Activated CD4-positive, alpha-beta T cell treated with anti-CD3 and anti-CD28 coated beads, Interleukin-2, Interleukin-6, amounts not matched to agents 100 ng/mL and 50 ng/mL, durations not matched to agents 16 hours and 8 hours (primary cell): ENCODE measurements at regions not wholly inside any gene's neighbourhood (a gene's known extent, or its start where the extent isn't known, plus 50 kb on each side); places are given as distances from the start of the nearest gene placed in this dataset.

Experiments used
- DNase-seq: peaks from one replicate; pipeline ENCODE4 v3.0.0-alpha.2; 2020

DNA sequence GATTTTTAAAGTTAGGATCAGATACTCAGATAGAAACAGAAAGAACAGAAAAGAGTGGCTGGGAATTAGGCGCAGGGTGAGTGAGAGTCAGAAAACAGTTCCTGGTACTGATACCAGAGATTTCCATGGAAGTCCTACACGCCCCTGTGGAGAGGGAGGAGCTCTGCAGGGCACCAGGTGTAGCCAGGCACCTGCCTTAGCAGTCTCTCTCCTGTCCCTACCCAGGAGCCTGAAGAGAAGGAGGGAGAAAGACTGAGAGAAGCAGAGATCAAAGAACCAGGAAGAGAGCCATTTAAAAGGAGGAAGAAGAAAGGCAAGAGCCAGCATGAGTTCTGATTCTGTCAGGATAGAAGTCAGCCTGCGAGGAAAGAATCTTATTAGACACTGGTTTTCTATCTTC, 65.0 kb downstream of the CBLN1 start:
- DNase-seq, result no peak

DNA sequence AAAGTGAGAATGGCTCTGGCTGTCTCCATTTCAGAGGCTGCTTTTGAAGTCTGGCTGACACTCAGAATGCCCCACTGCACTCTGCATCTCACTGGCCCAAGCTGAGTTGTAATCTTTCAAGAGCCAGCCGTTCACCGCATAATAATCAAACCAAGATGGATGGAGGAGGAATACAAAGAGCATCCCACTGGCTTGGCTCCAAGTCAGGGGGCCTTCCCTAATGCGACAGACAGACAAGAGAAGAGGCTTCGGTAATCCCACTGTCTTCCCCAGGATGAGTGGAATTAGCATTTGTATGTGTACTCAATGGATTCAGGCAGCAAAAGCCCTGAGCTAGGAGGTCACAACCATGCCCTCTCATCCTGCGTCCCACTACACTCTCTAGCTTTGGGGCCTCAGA, 68.0 kb downstream of the CBLN1 start:
- no peak for DNase-seq

GRCh38 chr16:49204191-49204590, 77.4 kb downstream of the CBLN1 start:
- no peak for DNase-seq

DNA sequence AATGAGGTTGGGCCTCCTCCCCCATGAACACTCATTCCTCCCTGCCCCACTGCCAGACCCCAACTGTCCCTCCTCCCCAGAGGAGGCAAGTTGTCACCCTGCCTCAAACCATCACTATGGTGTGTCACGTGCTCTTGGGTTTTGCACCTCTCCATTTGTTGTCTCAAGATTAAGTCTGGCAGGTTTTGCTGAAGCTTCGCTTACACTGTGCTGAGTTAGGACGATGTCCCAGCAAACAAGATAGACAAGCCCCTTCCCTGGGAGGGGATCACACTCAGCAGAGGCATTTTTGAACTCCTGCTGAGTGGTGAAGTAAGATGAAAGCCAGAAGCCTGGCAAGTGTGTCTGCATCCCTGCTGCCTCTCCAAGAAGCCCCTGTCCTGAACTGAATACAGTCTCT, 78.3 kb downstream of the CBLN1 start:
- no peak for DNase-seq

- no peak for DNase-seq
These were observed 80.5 kb downstream of the CBLN1 start for GRCh38 chr16:49201118-49201517.

GRCh38 chr16:49200223-49200820, 81.3 kb downstream of the CBLN1 start:
- no peak for DNase-seq

GRCh38 chr16:49195237-49195548, 86.4 kb downstream of the CBLN1 start:
- no peak for DNase-seq

DNA sequence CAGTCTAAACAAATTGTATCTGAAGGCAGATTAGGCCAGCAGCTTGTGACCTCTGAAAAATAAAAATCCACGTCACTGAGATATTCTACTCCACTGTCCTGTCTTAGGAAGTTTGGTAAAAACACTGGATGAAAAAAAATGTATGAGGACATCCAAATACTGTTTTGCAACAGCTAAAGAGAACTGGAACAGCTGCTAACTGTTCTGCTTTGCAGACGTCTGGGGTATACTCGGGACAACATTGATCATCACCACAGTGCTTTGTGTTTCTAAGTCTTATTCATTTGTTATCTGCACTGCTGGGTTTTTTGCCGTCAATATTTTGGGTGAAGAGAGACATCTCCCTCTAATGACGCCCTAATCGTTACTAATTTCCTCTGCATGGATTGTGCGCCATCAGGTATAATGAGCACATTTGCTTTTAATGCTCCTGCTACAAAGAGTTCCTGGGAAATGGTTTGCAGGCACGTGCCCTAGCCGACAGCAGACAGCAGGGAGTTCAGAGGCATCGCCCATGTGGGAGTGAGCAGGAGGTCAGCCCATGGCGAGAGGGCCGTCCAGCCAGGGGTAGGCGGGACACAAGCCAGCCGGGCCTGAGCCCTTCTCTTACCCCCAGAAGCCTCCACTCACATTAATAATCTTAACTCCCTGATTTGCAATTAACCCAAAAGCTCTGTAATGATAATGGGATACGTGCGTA, 87.0 kb downstream of the CBLN1 start:
- DNase-seq, result no peak

GRCh38 chr16:49193596-49193995, 88.0 kb downstream of the CBLN1 start:
- no peak for DNase-seq

GRCh38 chr16:49189286-49189685, 92.4 kb downstream of the CBLN1 start:
- no peak for DNase-seq

GRCh38 chr16:49183911-49184310, 97.7 kb downstream of the CBLN1 start:
- DNase-seq, result peak; percentile 11

- DNase-seq, result no peak
These were observed 99.7 kb downstream of the CBLN1 start for GRCh38 chr16:49181791-49182518.

DNA sequence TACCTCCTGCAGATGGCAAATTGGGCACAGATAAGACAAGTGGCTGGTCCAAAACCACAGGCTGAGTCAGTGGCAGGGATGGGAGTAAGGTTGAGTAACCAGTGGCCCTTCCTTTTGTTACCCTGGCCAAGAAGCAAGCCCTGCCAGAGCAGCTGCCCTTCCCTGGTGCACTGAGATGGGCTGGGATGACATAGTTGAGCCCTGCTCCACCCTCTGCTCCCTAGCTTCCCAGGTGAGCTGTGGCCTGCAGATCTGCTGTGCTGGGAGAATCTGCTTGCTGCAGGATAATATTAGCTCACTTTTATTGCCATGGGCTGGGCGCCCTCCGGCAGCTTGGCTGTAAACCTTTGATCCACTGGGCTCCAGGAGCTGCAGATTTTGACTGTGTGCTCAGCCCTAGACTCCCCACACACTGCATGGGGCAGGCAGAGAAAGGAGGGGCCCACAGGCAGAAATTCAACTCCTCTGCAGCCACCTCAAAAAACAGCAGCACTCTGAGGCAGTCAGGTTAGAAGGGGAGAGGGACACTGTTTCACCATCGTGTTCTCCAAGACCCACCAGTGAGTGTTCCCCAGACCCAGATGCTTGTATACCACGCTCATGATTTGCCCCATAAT, 101.8 kb downstream of the CBLN1 start:
- no peak for DNase-seq

DNA sequence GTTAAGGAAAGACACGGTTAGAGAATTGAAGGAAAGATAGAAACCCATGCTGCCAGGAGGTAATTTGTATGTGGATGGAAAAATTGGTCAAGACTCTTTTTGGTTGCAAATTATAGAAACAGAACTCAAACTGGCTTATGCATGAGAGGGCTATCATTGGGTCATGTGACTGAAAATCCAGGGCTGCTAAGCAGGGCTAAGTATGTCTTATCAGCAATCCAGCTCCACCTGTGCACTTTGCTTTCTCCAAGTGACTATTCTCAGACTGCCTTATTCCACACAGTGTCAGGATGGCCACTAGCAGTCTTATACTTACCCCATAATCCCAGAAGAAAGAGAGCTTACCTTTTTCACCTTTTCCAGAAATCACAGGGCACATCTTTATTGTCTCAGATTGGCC, 113.5 kb downstream of the CBLN1 start:
- DNase-seq, result no peak

- no peak for DNase-seq
These were observed 116.6 kb downstream of the CBLN1 start for GRCh38 chr16:49165025-49165424.

DNA sequence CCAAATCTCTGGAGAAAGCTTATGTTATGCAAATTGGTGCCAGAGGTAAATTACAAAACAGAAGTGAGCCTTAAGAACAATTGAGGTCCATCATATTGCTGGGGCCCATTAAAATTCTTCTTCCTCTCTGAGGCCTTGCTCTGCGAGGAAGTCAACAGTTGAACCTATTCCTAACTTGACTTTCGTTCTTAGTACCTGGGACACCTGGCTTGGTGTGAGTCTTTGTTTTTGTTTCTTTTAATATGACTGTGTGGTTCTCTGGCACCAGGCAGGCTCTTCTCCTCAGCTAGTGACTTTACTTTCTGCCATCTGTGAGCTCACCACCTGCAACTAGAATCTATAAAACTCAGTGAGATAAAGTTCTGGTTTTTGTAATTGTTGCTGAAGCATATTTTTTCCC, 120.4 kb downstream of the CBLN1 start:
- no peak for DNase-seq

DNA sequence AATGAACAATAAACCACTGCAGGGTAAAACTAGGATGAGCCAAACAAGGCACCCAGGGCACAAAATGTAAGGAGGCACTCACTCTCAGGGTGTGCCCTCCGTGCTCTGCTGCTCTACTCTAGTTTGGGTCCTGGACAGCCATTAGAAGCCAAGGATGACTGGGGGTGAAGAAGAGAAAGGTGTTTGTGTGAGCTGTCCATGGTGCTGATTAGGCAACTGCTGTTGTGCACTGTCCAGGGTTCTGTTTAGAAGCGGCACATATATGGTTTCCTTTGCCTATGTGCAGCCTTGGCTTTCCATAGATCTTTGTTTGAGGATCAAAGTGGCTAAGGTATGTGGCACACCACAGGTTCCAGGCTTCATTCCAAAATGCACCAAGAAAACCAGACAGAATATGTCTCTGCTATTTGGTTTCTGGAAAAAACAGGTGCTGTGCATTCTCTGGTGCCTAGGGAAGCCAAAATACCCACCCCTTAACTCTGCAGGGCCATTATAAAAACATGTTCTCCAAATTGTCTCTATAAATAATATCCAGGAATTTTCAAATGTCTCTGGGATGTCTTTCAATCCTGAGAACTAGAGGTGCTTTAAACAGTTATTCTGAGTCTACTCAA, 123.5 kb downstream of the CBLN1 start:
- peak; percentile 7 for DNase-seq

DNA sequence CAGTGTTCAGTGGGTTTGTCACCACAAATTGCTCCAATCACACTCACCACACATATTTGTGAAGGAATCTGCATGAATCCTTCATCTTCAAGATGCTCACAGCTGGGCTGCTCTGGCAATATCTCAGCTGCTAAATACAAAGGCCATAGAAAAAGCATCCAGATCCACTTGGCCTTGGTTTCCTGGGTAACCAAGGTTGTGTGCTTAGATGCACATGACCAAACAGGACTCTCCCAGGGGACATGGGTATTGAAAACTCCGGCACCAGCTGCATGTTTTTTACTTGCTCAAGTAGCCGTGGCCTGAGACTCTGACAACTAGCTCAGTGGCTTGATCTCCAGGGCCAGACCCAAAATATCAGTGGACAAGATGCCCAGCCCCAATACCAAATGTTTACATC, 131.3 kb downstream of the CBLN1 start:
- DNase-seq, result no peak

DNA sequence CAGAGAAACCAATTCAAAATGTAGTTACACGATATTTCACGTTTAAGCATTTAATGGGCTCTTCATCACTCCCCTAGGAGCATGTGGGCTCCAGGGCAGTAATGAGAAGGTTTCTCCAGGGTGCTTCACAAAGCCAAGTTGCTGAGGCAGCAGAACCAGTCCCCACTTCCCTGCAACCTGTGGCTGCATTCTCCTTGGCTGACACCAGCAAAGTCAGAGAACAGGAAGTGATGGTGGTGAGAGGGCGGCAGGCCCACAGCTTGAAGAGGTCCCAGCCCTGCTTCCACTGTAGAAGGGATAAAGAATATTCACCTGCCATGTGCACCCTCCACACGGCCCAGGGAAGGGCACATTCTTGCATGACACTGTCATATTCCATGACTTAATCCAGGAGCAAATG, 133.2 kb downstream of the CBLN1 start:
- no peak for DNase-seq

DNA sequence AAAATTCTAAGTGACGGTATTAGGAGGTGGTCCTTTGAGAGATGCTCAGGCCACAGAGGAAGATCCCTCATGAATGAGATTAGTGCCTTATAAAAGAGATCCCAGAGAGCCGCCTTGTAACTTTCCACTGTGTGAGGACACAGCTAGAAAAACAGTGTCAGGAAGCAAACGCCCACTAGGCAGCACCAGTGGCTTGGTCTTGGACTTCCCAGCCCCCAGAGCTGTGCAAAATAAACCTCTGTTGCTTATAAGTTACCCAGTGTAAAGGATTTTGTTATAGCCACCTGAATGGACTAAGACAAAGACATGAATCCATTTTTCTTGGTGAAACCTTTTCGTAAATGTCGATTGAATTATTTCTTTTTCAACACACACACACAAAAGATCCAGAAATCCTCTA, 141.0 kb downstream of the CBLN1 start:
- DNase-seq, result no peak

DNA sequence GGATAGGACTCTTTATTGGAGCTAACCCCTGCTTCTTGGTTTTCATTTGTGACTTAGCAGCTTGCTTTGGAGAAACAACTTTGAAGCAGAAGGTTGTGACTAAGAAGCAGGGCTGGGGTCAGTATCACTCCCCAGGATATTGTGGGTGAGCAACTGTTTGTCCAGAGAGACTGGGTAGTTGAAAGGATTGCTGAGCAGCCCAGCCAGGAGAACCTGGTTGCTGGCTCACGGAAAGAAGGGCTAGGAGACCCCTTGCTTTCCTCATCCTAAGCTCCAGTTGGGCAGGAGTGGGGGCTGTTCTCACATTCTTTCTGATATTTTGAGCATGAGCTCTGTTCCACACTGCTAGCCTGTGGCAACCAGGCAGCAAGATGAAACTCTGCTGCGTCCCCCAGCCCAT, 151.2 kb downstream of the CBLN1 start:
- DNase-seq, result no peak

GRCh38 chr16:49129935-49130334, 151.7 kb downstream of the CBLN1 start:
- no peak for DNase-seq

DNA sequence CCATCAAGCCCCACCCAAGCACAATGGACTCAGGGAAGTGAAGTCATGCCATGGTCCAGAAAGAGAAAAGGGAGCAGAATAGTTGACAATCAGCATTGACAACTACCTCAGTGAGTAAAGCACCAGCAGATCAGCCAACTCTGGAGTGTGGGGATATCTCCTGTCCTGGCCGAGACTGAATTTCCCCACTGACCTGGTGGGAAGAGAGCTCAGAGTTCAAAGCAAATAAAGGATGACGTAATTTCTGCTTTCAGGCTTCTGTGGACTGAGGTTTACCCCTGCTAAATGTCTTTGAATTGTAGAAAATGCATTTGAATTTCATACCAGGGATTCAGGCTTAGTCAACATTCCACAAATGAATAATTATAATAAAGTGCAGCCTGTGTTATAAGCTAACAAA, 152.9 kb downstream of the CBLN1 start:
- no peak for DNase-seq

- no peak for DNase-seq
These were observed 154.5 kb downstream of the CBLN1 start for GRCh38 chr16:49127103-49127502.
